CD4-positive, alpha-beta memory T cell (primary cell): ENCODE measurements at regions not wholly inside any gene's neighbourhood (a gene's known extent, or its start where the extent isn't known, plus 50 kb on each side); places are given as distances from the start of the nearest gene placed in this dataset.

Experiments used
- CTCF ChIA-PET: fragments of 350-600 bp; sonication (Branson Sonifier 250); formaldehyde crosslinking; loops from one replicate; lab custom pipeline; 2021; ENCODE audit warnings: inconsistent platforms; ENCODE audit not compliant: partially characterized antibody; lab: Charles Lee
- POLR2A ChIA-PET: fragments of 350-600 bp; sonication (Branson Sonifier 250); formaldehyde crosslinking; loops from one replicate; lab custom pipeline; 2021; ENCODE audit not compliant: partially characterized antibody; lab: Charles Lee
- DNase-seq, 5 donors: peaks; one replicate each; pipeline versions ENCODE4 v3.0.0 to v3.0.0-alpha.2; 2020 to 2022; ENCODE audit warnings: mixed read lengths in 1 of 5
- H3K27ac ChIP-seq: one replicate; pipeline ENCODE4 v1.7.0; 2013; ENCODE audit warnings: low read depth, low read length
- H3K27me3 ChIP-seq: 2 replicates; pipeline ENCODE4 v1.7.0; 2013; ENCODE audit warnings: mild to moderate bottlenecking, low read length, moderate library complexity; ENCODE audit not compliant: insufficient read depth
- H3K36me3 ChIP-seq: 2 replicates; pipeline ENCODE4 v1.7.0; 2013; ENCODE audit warnings: mild to moderate bottlenecking, low read length, moderate library complexity; ENCODE audit not compliant: insufficient read depth
- H3K4me1 ChIP-seq: 2 replicates; pipeline ENCODE4 v1.7.0; 2013; ENCODE audit warnings: mild to moderate bottlenecking, low read length, moderate library complexity; ENCODE audit not compliant: insufficient read depth
- H3K4me3 ChIP-seq, 2 donors: one replicate each; pipeline ENCODE4 v1.7.0; 2013; ENCODE audit warnings: low read length in 2 of 2, mild to moderate bottlenecking in 1 of 2
- H3K9me3 ChIP-seq, 2 donors: one replicate each; pipeline ENCODE4 v1.7.0; 2013; ENCODE audit warnings: low read length in 2 of 2, control low read depth in 1 of 2; ENCODE audit not compliant: control insufficient read depth in 1 of 2
- H3K27ac Mint-ChIP-seq, 7 donors: one replicate each; pipeline ENCODE4 v1.8.0; 2020 to 2021; ENCODE audit warnings: mixed read lengths in 7 of 7, mild to moderate bottlenecking in 6 of 7, inconsistent platforms in 3 of 7, moderate library complexity in 3 of 7
- H3K27me3 Mint-ChIP-seq, 2 donors: one replicate each; pipeline ENCODE4 v1.8.0; 2020 to 2021; ENCODE audit warnings: mixed read lengths in 2 of 2
- H3K36me3 Mint-ChIP-seq, 2 donors: one replicate each; pipeline ENCODE4 v1.8.0; 2020 to 2021; ENCODE audit warnings: mixed read lengths in 2 of 2, inconsistent platforms in 1 of 2, mild to moderate bottlenecking in 1 of 2
- H3K4me1 Mint-ChIP-seq, 4 donors: one replicate each; pipeline ENCODE4 v1.8.0; 2020 to 2021; ENCODE audit warnings: mixed read lengths in 4 of 4, mild to moderate bottlenecking in 1 of 4
- H3K4me3 Mint-ChIP-seq, 8 donors: one replicate each; pipeline ENCODE4 v1.8.0; 2020 to 2021; ENCODE audit warnings: mixed read lengths in 8 of 8, mild to moderate bottlenecking in 7 of 8, moderate library complexity in 6 of 8, inconsistent platforms in 3 of 8
- H3K9me3 Mint-ChIP-seq, 8 donors: one replicate each; pipeline ENCODE4 v1.8.0; 2020 to 2021; ENCODE audit warnings: mixed read lengths in 8 of 8, mild to moderate bottlenecking in 5 of 8, inconsistent platforms in 3 of 8, moderate library complexity in 1 of 8
- intact Hi-C: fragments of 100-400 bp; cut with micrococcal nuclease; formaldehyde crosslinking; loops from one replicate; pipeline ENCODE4 v1.15.1; 2023

DNA sequence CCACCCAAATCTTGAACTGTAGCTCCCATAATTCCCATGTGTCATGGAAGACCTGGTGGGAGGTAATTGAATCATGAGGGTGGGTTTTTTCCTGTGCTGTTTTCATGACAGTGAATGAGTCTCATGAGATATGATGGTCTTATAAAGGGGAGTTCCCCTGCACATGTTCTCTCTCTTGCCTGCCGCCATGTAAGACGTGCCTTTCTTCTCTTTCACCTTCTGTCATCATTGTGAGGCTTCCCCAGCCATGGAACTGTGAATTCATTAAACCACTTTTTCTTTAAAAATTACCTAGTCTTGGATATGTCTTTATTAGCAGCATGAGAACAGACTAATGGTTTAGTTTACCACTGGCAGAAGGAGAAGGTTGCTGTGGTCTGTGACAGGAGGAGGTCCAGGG, 111.5 kb upstream of the RAB18 start:
- no peaks in the 10 kb centered on the region for H3K4me1 ChIP-seq
- ChIA-PET CTCF (no interaction called here), POLR2A (no interaction called here)
- intact Hi-C loops = no loop called here
- H3K9me3 ChIP-seq = no peaks in the 10 kb centered on the region
- Mint-ChIP-seq H3K4me3 (no peak overlapping the region), H3K4me1 (no peaks in the 10 kb centered on the region), H3K36me3 (peaks cover 0 to 6% of the 10 kb centered on the region in 2 donors), H3K9me3 (peaks cover 0 to 18% (median 4%) of the 10 kb centered on the region in 8 donors), H3K27me3 (peaks cover 11 to 20% of the 10 kb centered on the region in 2 donors), H3K27ac (no peak overlapping the region)
- no peak overlapping the region for H3K27ac ChIP-seq
- H3K4me3 ChIP-seq = no peak overlapping the region
- no peaks in the 10 kb centered on the region for H3K36me3 ChIP-seq
- DNase-seq = no peak
- no peaks in the 10 kb centered on the region for H3K27me3 ChIP-seq

DNA sequence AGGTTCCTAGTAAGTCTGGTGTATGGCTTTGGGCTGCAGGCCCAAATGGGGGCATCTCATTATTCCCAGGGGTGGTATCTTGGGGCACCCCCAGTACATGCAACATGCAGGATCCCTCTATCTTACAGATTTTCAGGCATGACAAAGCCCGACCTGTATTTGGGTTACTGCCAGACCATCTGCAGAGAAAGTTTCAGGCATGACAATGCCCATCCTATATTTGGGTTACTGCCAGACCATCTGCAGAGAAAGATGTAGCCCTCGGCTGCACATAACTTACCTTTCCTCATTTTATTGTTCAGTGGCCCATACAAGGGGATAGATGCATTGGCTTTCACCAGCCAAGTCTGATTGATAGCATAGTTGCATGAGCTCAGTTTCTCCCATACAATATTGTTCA, 112.2 kb upstream of the RAB18 start:
- no peaks in the 10 kb centered on the region for H3K4me1 ChIP-seq
- no peaks in the 10 kb centered on the region for H3K9me3 ChIP-seq
- Mint-ChIP-seq H3K27ac (no peak overlapping the region), H3K9me3 (peaks cover 0 to 18% (median 4%) of the 10 kb centered on the region in 8 donors), H3K4me1 (no peaks in the 10 kb centered on the region), H3K36me3 (peaks cover 0 to 6% of the 10 kb centered on the region in 2 donors), H3K4me3 (no peak overlapping the region), H3K27me3 (peaks cover 11 to 21% of the 10 kb centered on the region in 2 donors)
- H3K4me3 ChIP-seq = no peak overlapping the region
- H3K27me3 ChIP-seq = no peaks in the 10 kb centered on the region
- no peaks in the 10 kb centered on the region for H3K36me3 ChIP-seq
- ChIA-PET POLR2A (no interaction called here), CTCF (no interaction called here)
- intact Hi-C loops = no loop called here
- DNase-seq = no peak
- no peak overlapping the region for H3K27ac ChIP-seq

DNA sequence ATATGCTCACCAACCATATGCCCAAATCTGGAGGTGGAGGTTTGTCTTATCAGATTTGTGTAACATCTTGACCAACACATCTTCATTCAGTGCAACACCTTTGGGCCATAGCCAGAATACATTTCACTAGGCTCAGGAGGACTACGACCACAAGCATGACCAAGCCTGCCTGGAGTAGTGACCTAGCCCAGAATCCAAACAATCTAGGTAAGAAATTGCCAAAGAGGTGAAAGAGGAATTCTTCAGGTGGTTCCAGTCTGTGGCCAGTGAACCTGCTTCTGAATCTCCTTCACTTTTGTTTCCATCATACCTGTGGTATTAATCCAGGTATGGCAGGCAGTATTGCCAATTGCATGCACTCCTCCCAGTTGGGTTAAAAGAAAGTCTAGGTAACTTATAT, 112.8 kb upstream of the RAB18 start:
- Histone ChIP-seq H3K27me3 (no peaks in the 10 kb centered on the region), H3K36me3 (no peaks in the 10 kb centered on the region), H3K27ac (no peak overlapping the region), H3K4me3 (no peak overlapping the region), H3K9me3 (no peaks in the 10 kb centered on the region), H3K4me1 (no peaks in the 10 kb centered on the region)
- ChIA-PET CTCF (no interaction called here), POLR2A (no interaction called here)
- Mint-ChIP-seq H3K27ac (no peak overlapping the region), H3K36me3 (peaks cover 0 to 6% of the 10 kb centered on the region in 2 donors), H3K27me3 (peaks cover 14 to 26% of the 10 kb centered on the region in 2 donors), H3K4me1 (no peaks in the 10 kb centered on the region), H3K4me3 (no peak overlapping the region), H3K9me3 (peaks cover 0 to 18% (median 4%) of the 10 kb centered on the region in 8 donors)
- intact Hi-C loops = no loop called here
- no peak for DNase-seq

DNA sequence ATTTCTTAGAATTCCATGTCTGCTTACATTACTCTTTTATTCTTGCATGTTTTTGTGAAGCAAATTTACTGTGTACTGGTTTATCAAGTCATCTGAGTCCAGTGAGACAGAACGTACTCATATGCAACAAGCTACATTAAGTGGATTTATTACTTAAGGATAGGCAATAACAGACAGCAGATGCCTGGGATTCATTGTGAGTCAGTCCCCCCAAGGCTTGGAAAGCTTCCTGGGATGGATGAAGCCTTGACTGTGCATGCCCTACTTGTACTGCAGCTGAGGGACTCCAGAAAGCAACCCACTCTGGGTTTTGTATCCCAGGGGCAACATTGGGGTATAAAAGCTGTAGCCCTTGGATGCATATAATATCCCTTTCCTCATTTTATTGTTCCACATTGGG, 113.4 kb upstream of the RAB18 start:
- Histone ChIP-seq H3K27ac (no peak overlapping the region), H3K4me3 (no peak overlapping the region), H3K9me3 (no peaks in the 10 kb centered on the region), H3K27me3 (no peaks in the 10 kb centered on the region), H3K36me3 (no peaks in the 10 kb centered on the region), H3K4me1 (no peaks in the 10 kb centered on the region)
- intact Hi-C loops = no loop called here
- ChIA-PET POLR2A (no interaction called here), CTCF (no interaction called here)
- Mint-ChIP-seq H3K36me3 (peaks cover 0 to 6% of the 10 kb centered on the region in 2 donors), H3K4me1 (no peaks in the 10 kb centered on the region), H3K27ac (no peak overlapping the region), H3K9me3 (peaks cover 0 to 18% (median 4%) of the 10 kb centered on the region in 8 donors), H3K4me3 (no peak overlapping the region), H3K27me3 (peaks cover 14 to 28% of the 10 kb centered on the region in 2 donors)
- no peak for DNase-seq

DNA sequence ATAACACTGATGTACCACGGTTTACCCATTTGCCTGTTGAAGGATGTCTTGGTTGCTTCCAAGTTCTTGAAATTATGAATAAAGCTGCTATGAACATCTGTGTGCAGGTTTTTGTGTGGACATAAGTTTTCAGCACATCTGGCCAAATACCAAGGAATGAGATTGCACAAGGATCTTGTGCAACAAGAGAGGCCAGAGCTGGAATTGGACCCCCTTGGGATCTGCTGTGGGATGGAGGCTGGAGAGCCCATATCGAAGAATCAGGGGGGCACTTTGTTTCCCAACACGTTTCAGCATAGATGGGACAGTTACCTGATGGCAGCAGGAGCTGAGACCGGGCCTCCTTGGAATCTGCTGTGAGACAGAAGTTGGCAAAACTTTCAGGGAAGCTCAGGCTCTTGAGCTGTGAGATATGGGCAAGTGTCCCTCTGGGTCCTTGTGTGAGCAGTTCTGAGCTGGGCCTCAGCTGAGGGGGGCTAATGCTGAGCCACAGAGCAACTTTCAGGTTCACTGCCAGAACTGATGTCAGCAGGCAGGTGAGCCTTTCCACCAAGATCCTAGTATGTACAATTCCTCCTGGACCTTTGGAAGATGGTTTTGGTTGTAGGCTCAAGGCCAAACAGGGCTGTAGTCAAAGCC, 115.2 kb upstream of the RAB18 start:
- Histone ChIP-seq H3K4me3 (no peak overlapping the region), H3K36me3 (no peaks in the 10 kb centered on the region), H3K27me3 (no peaks in the 10 kb centered on the region), H3K9me3 (no peaks in the 10 kb centered on the region), H3K27ac (no peak overlapping the region), H3K4me1 (no peaks in the 10 kb centered on the region)
- no peak for DNase-seq
- no peak overlapping the region for H3K27ac Mint-ChIP-seq
- H3K9me3 Mint-ChIP-seq = peaks cover 0 to 18% (median 4%) of the 10 kb centered on the region in 8 donors
- intact Hi-C loops = no loop called here
- POLR2A ChIA-PET = no interaction called here
- CTCF ChIA-PET = no interaction called here
- H3K4me1 Mint-ChIP-seq = no peaks in the 10 kb centered on the region
- H3K36me3 Mint-ChIP-seq = peaks cover 0 to 6% of the 10 kb centered on the region in 2 donors
- H3K27me3 Mint-ChIP-seq = peaks cover 16 to 22% of the 10 kb centered on the region in 2 donors
- H3K4me3 Mint-ChIP-seq = no peak overlapping the region

DNA sequence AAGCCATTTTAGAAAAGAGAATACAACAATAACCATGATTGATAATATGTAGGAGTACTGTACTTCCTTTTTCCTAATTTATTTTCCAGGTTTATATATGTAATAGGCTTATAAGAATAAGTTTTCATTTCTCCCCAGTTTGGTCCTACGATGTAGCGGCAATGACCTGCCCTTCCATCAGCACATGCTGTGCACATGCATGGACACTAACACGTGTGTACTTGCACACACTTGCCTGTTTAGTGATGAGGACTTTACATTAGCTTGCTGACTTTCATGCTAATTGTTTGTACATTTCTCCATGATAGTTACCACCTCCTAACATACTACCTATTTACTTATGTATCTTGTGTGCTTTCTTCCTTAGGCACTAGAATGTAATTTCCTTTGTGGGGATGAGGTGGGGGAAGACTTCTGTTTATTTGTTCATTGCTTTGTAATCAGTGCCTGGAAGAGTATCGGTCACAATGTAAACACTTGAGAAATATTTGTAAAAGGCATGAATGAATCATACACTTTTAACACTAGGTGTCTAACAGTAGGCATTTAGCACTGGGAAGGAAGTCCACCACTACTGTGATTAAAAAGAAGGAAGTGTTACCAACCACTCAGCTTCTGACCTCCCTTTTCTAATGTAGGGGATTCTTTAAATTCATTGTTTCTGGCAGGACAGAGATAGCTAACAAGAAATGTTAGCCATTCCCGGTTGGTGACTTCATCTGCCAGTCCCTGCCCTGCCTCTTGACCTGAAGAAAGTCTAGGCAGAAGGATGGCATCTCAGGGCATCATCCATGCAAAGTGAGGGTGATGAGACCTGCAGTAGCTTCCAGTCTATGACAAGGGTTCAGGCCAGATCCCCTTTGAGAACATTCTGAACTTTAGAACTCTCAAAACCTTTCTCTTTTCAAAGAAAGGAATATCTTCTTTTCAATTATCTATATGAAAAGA, 120.2 kb upstream of the RAB18 start:
- H3K9me3 Mint-ChIP-seq = peaks cover 0 to 8% (median 2%) of the 10 kb centered on the region in 8 donors
- no peak overlapping the region for H3K27ac Mint-ChIP-seq
- DNase-seq = no peak
- H3K27ac ChIP-seq = no peak overlapping the region
- no peaks in the 10 kb centered on the region for H3K4me1 Mint-ChIP-seq
- no peak overlapping the region for H3K4me3 Mint-ChIP-seq
- ChIA-PET CTCF (no interaction called here), POLR2A (no interaction called here)
- no peaks in the 10 kb centered on the region for H3K36me3 Mint-ChIP-seq
- no peaks in the 10 kb centered on the region for H3K27me3 ChIP-seq
- no peaks in the 10 kb centered on the region for H3K36me3 ChIP-seq
- no peaks in the 10 kb centered on the region for H3K4me1 ChIP-seq
- intact Hi-C loops = no loop called here
- no peaks in the 10 kb centered on the region for H3K9me3 ChIP-seq
- peaks cover 23 to 30% of the 10 kb centered on the region in 2 donors for H3K27me3 Mint-ChIP-seq
- no peak overlapping the region for H3K4me3 ChIP-seq

DNA sequence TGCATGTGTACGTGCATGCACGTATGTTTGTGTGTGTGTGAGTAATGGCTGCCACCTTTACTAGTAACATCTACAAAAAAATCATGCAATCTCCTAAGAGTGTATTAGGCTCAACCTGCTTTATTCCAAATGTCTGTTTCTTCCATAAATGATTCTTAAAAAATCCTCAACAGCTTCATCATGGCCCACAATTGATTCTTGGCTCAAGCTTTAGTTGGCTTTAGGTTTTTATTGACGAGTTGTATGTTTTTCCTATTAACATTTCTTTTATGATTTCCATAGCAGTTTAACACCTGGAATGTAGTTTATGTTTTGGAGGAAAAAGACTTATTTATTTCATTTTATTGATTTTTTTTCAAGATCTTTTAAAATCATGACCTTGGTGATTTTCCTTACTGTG, 121.9 kb upstream of the RAB18 start:
- CTCF ChIA-PET = interaction anchor here (1.5 kb wide), 1 partner anchor 13 kb away, joined by 4 read pairs; no protein-coding TSS in a partner anchor

More for the DNA sequence above, 121.9 kb upstream of the RAB18 start:
- no peaks in the 10 kb centered on the region for H3K27me3 ChIP-seq
- Mint-ChIP-seq H3K4me1 (no peaks in the 10 kb centered on the region), H3K36me3 (no peaks in the 10 kb centered on the region), H3K9me3 (peaks cover 0 to 8% (median 2%) of the 10 kb centered on the region in 8 donors), H3K4me3 (no peak overlapping the region), H3K27ac (no peak overlapping the region), H3K27me3 (peaks cover 23 to 28% of the 10 kb centered on the region in 2 donors)
- no peaks in the 10 kb centered on the region for H3K4me1 ChIP-seq
- no peak overlapping the region for H3K4me3 ChIP-seq
- no peaks in the 10 kb centered on the region for H3K9me3 ChIP-seq
- intact Hi-C loops = no loop called here
- H3K36me3 ChIP-seq = no peaks in the 10 kb centered on the region
- POLR2A ChIA-PET = no interaction called here
- H3K27ac ChIP-seq = no peak overlapping the region
- no peak for DNase-seq
